Uterus (tissue), 2 donors: ENCODE measurements at regions not wholly inside any gene's neighbourhood (a gene's known extent, or its start where the extent isn't known, plus 50 kb on each side); places are given as distances from the start of the nearest gene placed in this dataset.
"Not testable (repeated sequence)": the region's sequence is repeated elsewhere in the genome, so short reads cannot be mapped to it uniquely, and the experiment has no call there.

ENCODE experiments used
- POLR2A ChIP-seq, 2 donors: fragments of 450-650 bp; IDR thresholded peaks; one replicate each; pipeline ENCODE4 v1.6.1; 2016; ENCODE audit warnings: antibody characterized with exemption in 2 of 2, mild to moderate bottlenecking in 1 of 2, moderate library complexity in 1 of 2
- TF ChIP-seq, protein P1 (sequence below), 4 experiments: fragments of 200-600 bp in 2 of 4; fragments of 450-650 bp in 2 of 4; sonication (generic) in 2 of 4; IDR thresholded peaks; one replicate each; pipeline ENCODE4 v1.5.1; 2016 to 2019; ENCODE audit warnings: antibody characterized with exemption in 4 of 4, mild to moderate bottlenecking in 2 of 4, moderate library complexity in 1 of 4

DNA sequence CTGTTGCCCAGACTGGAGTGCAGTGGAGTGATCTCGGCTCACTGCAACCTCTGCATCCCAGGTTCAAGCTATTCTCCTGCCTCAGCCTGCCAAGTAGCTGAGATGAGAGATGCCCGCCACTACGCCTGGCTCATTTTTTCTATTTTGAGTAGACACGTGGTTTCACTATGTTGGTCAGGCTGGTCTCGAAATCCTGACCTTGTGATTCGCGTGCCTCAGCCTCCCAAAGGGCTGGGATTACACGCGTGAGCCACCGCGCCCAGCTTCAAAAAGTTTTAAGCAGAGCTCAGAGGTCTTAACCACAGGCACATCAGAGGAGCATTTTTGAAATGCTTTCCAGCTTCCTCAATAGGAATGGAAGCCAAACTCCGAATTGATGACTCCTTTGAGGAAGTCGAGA is 291.2 kb upstream of the FRG2C start:
- TF ChIP-seq, protein P1, sequence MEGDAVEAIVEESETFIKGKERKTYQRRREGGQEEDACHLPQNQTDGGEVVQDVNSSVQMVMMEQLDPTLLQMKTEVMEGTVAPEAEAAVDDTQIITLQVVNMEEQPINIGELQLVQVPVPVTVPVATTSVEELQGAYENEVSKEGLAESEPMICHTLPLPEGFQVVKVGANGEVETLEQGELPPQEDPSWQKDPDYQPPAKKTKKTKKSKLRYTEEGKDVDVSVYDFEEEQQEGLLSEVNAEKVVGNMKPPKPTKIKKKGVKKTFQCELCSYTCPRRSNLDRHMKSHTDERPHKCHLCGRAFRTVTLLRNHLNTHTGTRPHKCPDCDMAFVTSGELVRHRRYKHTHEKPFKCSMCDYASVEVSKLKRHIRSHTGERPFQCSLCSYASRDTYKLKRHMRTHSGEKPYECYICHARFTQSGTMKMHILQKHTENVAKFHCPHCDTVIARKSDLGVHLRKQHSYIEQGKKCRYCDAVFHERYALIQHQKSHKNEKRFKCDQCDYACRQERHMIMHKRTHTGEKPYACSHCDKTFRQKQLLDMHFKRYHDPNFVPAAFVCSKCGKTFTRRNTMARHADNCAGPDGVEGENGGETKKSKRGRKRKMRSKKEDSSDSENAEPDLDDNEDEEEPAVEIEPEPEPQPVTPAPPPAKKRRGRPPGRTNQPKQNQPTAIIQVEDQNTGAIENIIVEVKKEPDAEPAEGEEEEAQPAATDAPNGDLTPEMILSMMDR (IDR thresholded peaks at IDR 0.05), result not testable (repeated sequence)
- not testable (repeated sequence) for TF ChIP-seq POLR2A (IDR thresholded peaks at IDR 0.05)
